DND-41 (cell line): ENCODE measurements at regions not wholly inside any gene's neighbourhood (a gene's known extent, or its start where the extent isn't known, plus 50 kb on each side); places are given as distances from the start of the nearest gene placed in this dataset.

ENCODE experiments used
- ATAC-seq: fragments of 200-7000 bp; cut with Tn5 transposase; 3 replicates; pipeline ENCODE4 v1.9.1; 2021; ENCODE audit warnings: low read depth; ENCODE audit not compliant: insufficient read depth
- DNase-seq: peaks from one replicate; pipeline ENCODE4 v3.0.0-alpha.2; 2020
- H2AFZ ChIP-seq: 2 replicates; pipeline ENCODE4 v1.6.0; 2012; ENCODE audit warnings: low read depth, low read length
- H3K27ac ChIP-seq: 2 replicates; pipeline ENCODE4 v1.5.1; 2012; ENCODE audit warnings: low read length, inconsistent platforms
- H3K27me3 ChIP-seq: fragments of 200-600 bp; sonication (generic); 2 replicates; pipeline ENCODE4 v1.6.0; 2012; ENCODE audit warnings: low read length, mild to moderate bottlenecking, inconsistent platforms; ENCODE audit not compliant: insufficient read depth, poor library complexity
- H3K36me3 ChIP-seq: 2 replicates; pipeline ENCODE4 v1.5.1; 2012; ENCODE audit warnings: low read length, inconsistent platforms; ENCODE audit not compliant: insufficient read depth
- H3K4me1 ChIP-seq: 2 replicates; pipeline ENCODE4 v1.5.1; 2012; ENCODE audit warnings: mild to moderate bottlenecking, low read length; ENCODE audit not compliant: insufficient read depth
- H3K4me2 ChIP-seq: 2 replicates; pipeline ENCODE4 v1.6.0; 2012; ENCODE audit warnings: mild to moderate bottlenecking, moderate library complexity, low read length, inconsistent platforms; ENCODE audit not compliant: insufficient read depth
- H3K4me3 ChIP-seq, 2 experiments: fragments of 200-600 bp in 1 of 2; shearing (Covaris generic) in 1 of 2; 2 replicates each; pipeline ENCODE4 v1.5.1; 2012 to 2016; ENCODE audit warnings: inconsistent platforms in 2 of 2, low read length in 2 of 2, mild to moderate bottlenecking in 2 of 2, low read depth in 1 of 2, moderate library complexity in 1 of 2
- H3K79me2 ChIP-seq: 2 replicates; pipeline ENCODE4 v1.6.0; 2012; ENCODE audit warnings: low read length, inconsistent platforms; ENCODE audit not compliant: insufficient read depth
- H3K9ac ChIP-seq: 2 replicates; pipeline ENCODE4 v1.6.0; 2012; ENCODE audit warnings: low read depth, mild to moderate bottlenecking, inconsistent platforms, low read length, moderate library complexity
- H3K9me3 ChIP-seq: 2 replicates; pipeline ENCODE4 v1.5.1; 2012; ENCODE audit warnings: low read length, moderate library complexity, mild to moderate bottlenecking, inconsistent platforms; ENCODE audit not compliant: insufficient read depth, severe bottlenecking
- H4K20me1 ChIP-seq: 2 replicates; pipeline ENCODE4 v1.6.0; 2012; ENCODE audit warnings: low read length; ENCODE audit not compliant: insufficient read depth
- EZH2 ChIP-seq: IDR thresholded peaks from 3 replicates; pipeline ENCODE4 v1.6.1; 2012; ENCODE audit warnings: borderline replicate concordance, low read depth, mild to moderate bottlenecking, moderate library complexity, low read length, inconsistent platforms; ENCODE audit not compliant: severe bottlenecking
- TF ChIP-seq, protein P1 (sequence below): IDR thresholded peaks from 2 replicates; pipeline ENCODE4 v1.5.1; 2012; ENCODE audit warnings: borderline replicate concordance, low read length, moderate library complexity, mild to moderate bottlenecking; ENCODE audit not compliant: poor library complexity, severe bottlenecking; ENCODE audit errors: extremely low read depth

DNA sequence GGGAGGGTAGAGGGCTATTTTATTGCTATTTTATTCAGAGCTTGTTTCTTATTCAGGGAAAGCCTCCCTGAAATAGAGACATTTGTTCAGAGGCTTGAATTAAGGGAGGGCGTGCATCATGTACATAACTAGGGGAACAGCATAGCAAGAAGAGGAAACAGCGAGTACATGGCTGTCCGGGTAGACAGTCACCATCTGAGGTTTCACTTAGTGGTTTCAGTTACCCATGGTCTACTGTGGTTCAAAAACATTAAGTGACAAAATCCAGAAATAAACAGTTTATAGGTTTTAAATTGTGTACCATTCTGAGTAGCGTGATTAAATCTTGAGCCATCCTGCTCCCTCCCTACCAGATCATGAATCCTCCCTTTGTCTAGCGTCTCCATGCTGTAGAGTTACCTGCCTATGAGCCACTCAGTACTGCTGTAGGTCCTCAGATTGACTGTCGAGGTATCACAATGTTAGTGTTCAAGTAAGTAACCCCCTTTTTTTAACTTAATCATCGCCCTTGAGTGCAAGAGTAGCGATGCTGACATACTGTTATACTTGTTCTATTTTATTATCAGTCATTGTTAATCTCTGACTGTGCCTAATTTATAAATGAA, 791.5 kb downstream of the TFAP2A start:
- no peak overlapping the region for H2AFZ ChIP-seq

DNA sequence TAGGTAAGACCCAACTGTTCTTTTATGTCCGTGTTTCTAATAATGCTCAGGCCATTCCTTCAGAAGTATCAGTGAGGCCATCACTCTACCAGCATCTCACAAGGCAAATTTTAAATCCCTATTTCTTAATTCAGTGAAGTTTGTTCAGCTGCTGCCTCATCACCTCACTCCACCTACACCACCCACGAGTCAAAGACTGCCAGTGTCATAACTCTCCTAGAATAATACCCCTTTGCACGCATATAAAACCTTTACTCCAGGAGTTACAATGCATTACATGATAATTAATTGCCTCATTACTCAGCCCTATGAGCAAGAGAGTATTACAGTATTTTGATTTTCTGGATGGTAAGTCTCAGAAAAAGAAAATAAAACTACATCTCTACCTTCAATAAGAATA, 793.6 kb downstream of the TFAP2A start:
- Histone ChIP-seq H3K36me3 (no peaks in the 10 kb centered on the region), H3K9me3 (no peaks in the 10 kb centered on the region), H3K27me3 (no peaks in the 10 kb centered on the region), H3K9ac (no peak overlapping the region), H3K27ac (no peak overlapping the region), H3K4me3 (no peak overlapping the region), H3K4me1 (no peaks in the 10 kb centered on the region), H4K20me1 (no peaks in the 10 kb centered on the region), H2AFZ (no peak overlapping the region), H3K4me2 (no peak overlapping the region), H3K79me2 (no peaks in the 10 kb centered on the region)
- TF ChIP-seq EZH2 = no peak
- TF ChIP-seq, protein P1, sequence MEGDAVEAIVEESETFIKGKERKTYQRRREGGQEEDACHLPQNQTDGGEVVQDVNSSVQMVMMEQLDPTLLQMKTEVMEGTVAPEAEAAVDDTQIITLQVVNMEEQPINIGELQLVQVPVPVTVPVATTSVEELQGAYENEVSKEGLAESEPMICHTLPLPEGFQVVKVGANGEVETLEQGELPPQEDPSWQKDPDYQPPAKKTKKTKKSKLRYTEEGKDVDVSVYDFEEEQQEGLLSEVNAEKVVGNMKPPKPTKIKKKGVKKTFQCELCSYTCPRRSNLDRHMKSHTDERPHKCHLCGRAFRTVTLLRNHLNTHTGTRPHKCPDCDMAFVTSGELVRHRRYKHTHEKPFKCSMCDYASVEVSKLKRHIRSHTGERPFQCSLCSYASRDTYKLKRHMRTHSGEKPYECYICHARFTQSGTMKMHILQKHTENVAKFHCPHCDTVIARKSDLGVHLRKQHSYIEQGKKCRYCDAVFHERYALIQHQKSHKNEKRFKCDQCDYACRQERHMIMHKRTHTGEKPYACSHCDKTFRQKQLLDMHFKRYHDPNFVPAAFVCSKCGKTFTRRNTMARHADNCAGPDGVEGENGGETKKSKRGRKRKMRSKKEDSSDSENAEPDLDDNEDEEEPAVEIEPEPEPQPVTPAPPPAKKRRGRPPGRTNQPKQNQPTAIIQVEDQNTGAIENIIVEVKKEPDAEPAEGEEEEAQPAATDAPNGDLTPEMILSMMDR = no peak
- ATAC-seq (no peak), DNase-seq (no peak)

More for the DNA sequence above, 791.5 kb downstream of the TFAP2A start:
- H3K79me2 ChIP-seq = no peaks in the 10 kb centered on the region
- H3K9me3 ChIP-seq = no peaks in the 10 kb centered on the region
- H3K4me1 ChIP-seq = no peaks in the 10 kb centered on the region
- no peak overlapping the region for H3K9ac ChIP-seq
- TF ChIP-seq EZH2 = no peak
- TF ChIP-seq, protein P1 = no peak
- H3K4me3 ChIP-seq = no peak overlapping the region
- DNase-seq (no peak), ATAC-seq (no peak)
- H4K20me1 ChIP-seq = no peaks in the 10 kb centered on the region
- no peak overlapping the region for H3K27ac ChIP-seq
- no peak overlapping the region for H3K4me2 ChIP-seq
- H3K27me3 ChIP-seq = no peaks in the 10 kb centered on the region
- H3K36me3 ChIP-seq = no peaks in the 10 kb centered on the region

DNA sequence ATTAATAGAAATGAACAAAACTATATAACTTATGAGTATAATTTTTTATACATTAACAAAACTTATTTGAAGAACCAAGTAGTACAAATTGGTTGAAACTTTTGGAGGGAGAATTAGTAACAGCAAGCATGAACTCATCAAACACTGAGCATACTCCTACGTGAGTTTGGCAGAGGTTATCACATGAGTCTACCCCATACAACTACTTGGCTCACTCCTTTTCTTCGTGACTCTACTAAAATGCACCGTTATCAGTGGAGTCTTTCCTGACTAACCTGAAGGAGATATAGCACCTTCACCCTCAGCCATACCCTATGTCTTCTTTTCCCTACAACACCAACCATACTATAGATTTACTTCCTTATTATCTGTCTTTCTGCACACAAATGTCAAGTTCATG, 794.2 kb downstream of the TFAP2A start:
- TF ChIP-seq, protein P1 = no peak
- TF ChIP-seq EZH2 = no peak
- Histone ChIP-seq H3K9ac (no peak overlapping the region), H3K4me2 (no peak overlapping the region), H3K36me3 (no peaks in the 10 kb centered on the region), H3K27me3 (no peaks in the 10 kb centered on the region), H4K20me1 (no peaks in the 10 kb centered on the region), H3K4me3 (no peak overlapping the region), H3K79me2 (no peaks in the 10 kb centered on the region), H3K9me3 (no peaks in the 10 kb centered on the region), H2AFZ (no peak overlapping the region), H3K4me1 (no peaks in the 10 kb centered on the region), H3K27ac (no peak overlapping the region)
- ATAC-seq = no peak
- DNase-seq = no peak

DNA sequence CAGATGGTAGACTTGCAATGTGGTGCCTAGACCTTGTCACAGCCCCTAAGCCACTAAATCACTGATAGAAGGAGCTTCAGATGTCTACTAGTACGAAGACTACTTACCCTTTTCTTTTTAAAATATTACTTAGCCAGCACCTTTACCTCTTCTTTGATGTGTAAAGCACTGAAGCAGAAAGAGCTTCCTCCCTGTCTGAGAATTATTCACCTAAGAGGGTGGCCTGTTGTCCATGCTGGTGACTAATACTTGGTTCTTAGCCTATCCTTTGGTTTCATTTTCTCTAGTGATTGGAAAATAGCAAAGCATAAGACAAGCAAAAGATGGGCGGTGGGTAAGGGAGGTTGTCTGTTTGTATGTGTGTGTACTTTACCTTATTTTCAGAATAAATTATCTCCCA, 794.6 kb downstream of the TFAP2A start:
- TF ChIP-seq EZH2 = no peak
- TF ChIP-seq, protein P1 = no peak
- Histone ChIP-seq H3K27ac (no peak overlapping the region), H2AFZ (no peak overlapping the region), H3K79me2 (no peaks in the 10 kb centered on the region), H3K4me1 (no peaks in the 10 kb centered on the region), H3K4me3 (no peak overlapping the region), H3K4me2 (no peak overlapping the region), H4K20me1 (no peaks in the 10 kb centered on the region), H3K9ac (no peak overlapping the region), H3K36me3 (no peaks in the 10 kb centered on the region), H3K27me3 (no peaks in the 10 kb centered on the region), H3K9me3 (no peaks in the 10 kb centered on the region)
- no peak for DNase-seq
- ATAC-seq = no peak
